Stimulated activated CD4-positive, alpha-beta T cell treated with anti-CD3 and anti-CD28 coated beads, Interleukin-12 subunit alpha, Interleukin-12 subunit beta, amount 100 ng/mL, for 48 hours (primary cell): ENCODE measurements at regions not wholly inside any gene's neighbourhood (a gene's known extent, or its start where the extent isn't known, plus 50 kb on each side); places are given as distances from the start of the nearest gene placed in this dataset.
"Not testable (repeated sequence)": the region's sequence is repeated elsewhere in the genome, so short reads cannot be mapped to it uniquely, and the experiment has no call there.

ENCODE experiments used
- DNase-seq, 3 donors: peaks; one replicate each; pipeline ENCODE4 v3.0.0-alpha.2; 2020; ENCODE audit warnings: low read depth in 2 of 3, low spot score in 1 of 3

DNA sequence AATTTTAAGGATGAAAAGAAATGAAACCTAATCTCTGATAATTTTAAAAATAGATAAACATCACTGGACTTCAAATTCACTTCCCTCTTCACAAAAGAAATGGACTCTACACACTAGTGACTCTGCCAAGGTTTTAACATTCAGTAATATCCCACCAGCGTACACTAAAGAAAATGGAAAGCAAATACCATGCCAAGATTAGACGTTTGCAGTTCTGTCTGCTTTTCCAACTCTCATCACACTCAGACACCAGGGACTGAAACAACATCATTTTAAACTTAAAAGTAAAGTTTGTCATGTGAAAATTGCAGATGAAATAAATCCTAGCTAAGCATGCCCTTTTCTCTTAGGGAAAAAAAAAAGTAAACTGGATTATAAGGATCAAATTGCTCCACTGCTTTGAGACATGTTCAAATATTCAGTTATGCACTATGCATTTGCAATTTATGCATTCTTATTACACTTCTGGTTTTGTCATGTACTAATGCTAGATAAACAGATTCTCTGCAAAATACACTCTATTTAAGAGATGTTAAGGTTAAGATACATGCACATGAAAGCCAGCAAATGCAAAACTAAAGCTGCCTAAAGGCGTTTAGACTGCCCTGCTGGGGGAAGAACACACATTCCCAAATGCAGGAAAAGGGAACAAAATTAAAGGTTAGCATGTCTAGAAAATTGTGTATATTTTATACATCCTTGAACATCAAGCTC lies 534.4 kb upstream of the EPHA5 start:
- no peak for DNase-seq

DNA sequence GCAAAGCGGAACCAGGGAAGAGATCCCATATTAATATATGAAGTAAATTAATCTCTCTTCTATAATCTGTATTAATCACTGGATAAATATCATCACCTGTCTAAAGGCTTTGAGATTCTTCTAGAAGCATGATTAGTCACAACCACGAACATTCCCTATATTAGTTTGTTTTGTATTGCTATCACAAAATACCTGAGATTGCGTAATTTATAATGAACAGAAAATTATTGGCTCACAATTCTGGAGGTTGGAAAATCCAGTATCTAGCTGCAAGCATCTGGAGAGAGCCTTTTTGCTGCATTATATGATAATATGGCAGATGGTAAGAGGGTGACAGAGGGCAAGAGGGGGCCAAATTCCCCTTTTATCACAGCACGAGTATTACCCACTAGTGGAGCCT lies 532.6 kb upstream of the EPHA5 start:
- DNase-seq, result no peak

GRCh38 chr4:66197451-66197850 lies 527.2 kb upstream of the EPHA5 start:
- DNase-seq, result no peak

- no peak for DNase-seq
Observed at GRCh38 chr4:66193487-66193886, 523.2 kb upstream of the EPHA5 start.

DNA sequence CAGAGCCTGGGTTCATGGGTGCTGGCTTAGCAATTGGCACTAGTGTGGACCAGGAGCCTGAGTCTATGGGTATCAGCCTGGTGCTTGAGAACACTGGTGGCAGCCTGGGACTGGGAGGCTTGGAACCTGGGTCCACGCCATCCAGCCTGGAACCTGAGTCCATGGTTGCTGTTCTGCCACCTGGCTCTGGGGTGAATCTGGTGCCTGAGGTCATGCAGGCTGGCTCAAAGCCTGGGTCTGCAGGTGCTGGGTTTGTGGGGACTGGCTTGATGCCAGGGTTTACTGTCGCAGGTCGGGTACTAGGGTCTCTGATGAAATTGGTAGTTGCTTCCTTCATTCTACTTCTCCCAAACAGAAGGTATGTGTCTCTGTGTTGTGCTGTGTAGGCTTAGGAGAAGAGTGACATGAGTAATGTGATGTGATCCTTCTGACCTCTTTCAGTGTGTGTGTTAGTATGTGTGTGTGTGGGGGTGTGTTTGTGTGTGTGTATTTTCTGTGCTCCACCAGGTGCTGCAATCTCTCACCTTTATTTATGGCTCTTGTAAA lies 517.0 kb upstream of the EPHA5 start:
- no peak for DNase-seq

GRCh38 chr4:66186095-66186494 lies 515.8 kb upstream of the EPHA5 start:
- no peak for DNase-seq

DNA sequence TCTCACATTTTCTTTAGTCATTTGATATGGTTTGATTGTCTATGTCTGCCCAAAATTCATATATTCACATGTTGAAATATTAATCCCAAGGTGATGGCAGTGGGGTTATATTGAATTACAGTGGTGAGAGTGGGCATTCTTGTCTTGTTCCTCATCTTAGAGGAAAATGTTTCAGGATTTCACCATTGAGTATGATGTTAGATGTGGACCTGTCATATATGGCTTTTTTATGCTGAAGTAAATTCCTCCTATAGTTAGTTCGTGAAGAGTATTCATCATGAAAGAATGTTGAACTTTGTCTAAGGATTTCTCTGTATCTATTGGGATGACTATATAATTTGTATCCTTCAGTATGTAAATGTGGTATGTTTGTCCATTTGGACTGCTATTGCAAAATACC lies 512.3 kb upstream of the EPHA5 start:
- no peak for DNase-seq

DNA sequence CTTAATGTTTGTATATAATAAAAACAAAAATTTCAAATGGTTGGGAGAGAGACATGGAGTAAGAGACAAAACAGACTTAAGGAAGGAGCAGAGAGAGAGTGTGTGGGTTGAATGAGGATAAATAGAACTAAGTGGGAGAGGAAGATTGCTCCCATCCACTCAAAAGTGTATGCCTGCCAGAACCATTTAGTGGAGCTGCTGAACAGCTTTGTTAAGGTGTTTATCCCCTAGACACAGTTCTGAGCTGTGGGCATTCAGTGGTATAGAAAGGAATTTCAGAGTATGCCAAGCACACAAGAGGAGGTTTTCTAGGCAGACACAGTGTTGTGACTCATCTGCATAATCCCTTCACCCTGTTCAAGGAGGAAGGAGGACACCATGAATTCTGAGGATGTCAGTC lies 508.6 kb upstream of the EPHA5 start:
- no peak for DNase-seq

DNA sequence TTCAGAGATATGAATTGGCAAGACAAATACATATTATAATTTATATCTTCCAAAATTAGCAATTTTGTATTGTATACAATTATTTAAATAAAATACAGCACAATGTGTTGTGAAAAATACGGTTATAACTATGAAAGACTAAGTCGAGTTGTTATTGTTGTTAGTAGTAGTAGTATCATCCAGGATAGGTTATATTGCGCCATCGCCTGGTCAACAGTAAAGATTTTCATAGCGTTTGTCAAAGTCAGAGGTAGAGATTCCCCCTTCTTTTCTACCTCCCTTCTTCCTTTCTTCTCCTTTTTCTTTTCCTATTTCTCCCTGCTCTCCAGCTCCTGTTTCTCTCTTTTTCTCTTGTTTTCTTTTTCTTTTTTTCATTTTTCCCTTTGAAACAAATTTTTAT lies 499.1 kb upstream of the EPHA5 start:
- DNase-seq, result no peak

- no peak for DNase-seq
Observed at GRCh38 chr4:66164869-66165268, 494.6 kb upstream of the EPHA5 start.

DNA sequence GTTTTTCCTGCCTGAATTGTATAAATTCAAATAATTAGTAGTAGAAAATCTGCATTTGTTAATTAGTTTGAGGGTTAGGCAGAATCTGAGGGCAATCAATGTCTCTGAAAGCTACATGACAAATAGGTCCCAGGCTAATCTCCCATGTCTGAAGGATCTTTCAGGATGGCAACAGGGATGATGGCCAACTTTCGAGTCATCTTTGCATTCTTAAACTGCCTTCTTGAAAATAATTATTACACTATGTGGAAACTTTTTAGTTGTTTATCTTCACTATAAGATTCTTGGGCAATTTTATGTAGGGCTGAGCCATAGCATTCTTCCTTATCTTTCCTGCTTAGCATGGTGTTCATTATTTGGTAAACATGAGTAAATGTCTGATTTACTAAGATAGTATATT lies 490.3 kb upstream of the EPHA5 start:
- no peak for DNase-seq

- DNase-seq, result no peak
Observed at GRCh38 chr4:66157594-66157993, 487.3 kb upstream of the EPHA5 start.

DNA sequence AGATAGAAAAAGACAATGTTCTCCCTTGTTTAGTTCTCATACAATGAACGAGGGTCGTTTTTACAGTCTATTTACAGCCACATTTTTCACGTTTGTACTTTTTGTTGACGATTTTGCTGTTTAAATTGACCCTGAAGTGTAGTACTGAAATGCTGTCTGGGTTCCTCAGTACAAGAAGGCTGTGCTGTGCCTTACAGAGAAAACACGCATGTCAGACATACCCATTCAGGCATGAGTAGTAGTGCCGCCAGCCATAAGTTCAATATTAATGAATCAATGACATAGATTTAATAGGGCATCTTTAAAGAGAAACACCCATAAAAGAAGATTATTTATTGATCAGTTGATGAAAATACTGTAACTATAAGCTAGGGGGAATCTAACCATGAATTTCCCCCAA lies 459.8 kb upstream of the EPHA5 start:
- DNase-seq, result no peak

DNA sequence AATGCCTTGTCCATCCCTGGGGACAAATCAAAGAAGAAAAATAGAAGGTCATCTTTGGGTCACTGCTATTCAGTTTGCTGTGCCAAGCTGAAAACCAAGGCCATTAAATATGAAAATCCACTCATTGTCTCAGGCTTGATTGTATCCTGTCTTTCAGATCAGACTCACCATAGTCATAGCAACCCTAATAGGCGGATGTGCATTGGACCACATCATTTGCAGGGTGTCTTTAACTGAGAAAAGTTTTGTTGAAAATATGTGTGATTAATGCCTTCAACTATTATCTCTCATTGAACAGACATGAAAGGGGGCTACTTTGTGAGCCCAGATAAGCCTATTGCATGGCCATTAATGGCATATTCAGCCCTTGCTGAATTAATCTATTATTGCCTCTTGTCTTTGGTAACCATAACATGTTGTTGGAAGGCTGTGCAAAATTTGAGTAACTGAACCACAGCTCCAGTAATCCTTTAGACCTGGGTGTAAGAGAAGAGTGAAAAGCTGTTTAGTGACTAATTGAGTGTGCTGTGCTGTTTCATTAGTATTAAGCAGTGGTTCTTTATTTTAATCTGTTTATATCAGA lies 453.6 kb upstream of the EPHA5 start:
- no peak for DNase-seq

GRCh38 chr4:66123190-66123589 lies 452.9 kb upstream of the EPHA5 start:
- DNase-seq, result no peak

- not testable (repeated sequence) for DNase-seq
Observed at GRCh38 chr4:66115231-66115630, 444.9 kb upstream of the EPHA5 start.

DNA sequence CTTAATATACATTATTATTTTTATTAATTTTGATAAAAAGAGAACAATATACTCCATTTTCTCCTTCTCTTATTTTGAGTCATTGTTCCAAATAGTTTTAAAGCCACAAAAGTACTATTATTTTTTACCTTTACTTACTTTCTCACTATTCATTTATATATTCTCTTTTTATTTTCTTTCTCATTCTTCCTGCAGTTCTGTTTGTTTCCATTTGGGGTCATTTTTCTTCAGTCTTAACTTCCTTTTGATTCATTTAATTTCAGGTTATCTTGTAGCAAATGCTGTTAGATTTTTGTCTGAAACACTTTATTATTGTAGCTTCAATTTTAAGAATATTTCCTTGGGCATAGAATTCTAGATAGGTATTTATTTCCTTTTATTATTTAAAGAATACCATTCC lies 438.6 kb upstream of the EPHA5 start:
- no peak for DNase-seq

- no peak for DNase-seq
Observed at GRCh38 chr4:66097218-66097617, 426.9 kb upstream of the EPHA5 start.

- no peak for DNase-seq
Observed at GRCh38 chr4:66095065-66095464, 424.8 kb upstream of the EPHA5 start.

DNA sequence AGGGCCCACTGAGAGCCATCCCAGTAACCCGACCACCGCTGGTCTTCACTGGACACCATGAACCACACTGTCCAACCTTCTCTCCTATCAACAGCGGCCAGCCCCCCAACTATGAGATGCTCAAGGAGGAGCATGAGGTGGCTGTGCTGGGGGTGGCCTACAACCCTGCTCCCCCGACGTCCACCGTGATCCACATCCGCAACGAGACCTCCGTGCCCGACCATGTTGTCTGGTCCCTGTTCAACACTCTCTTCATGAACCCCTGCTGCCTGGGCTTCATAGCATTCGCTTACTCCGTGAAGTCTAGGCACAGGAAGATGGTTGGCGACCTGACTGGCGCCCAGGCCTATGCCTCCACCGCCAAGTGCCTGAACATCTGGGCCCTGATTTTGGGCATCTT lies 423.8 kb upstream of the EPHA5 start:
- no peak for DNase-seq

- no peak for DNase-seq
Observed at GRCh38 chr4:66091786-66092185, 421.5 kb upstream of the EPHA5 start.

- no peak for DNase-seq
Observed at GRCh38 chr4:66073961-66074360, 403.7 kb upstream of the EPHA5 start.

GRCh38 chr4:66071911-66072310 lies 401.6 kb upstream of the EPHA5 start:
- no peak for DNase-seq
